ENCODE measurements at regions not wholly inside any gene's neighbourhood (a gene's known extent, or its start where the extent isn't known, plus 50 kb on each side); places are given as distances from the start of the nearest gene placed in this dataset.
"Not testable (repeated sequence)": the region's sequence is repeated elsewhere in the genome, so short reads cannot be mapped to it uniquely, and the experiment has no call there.

DNA sequence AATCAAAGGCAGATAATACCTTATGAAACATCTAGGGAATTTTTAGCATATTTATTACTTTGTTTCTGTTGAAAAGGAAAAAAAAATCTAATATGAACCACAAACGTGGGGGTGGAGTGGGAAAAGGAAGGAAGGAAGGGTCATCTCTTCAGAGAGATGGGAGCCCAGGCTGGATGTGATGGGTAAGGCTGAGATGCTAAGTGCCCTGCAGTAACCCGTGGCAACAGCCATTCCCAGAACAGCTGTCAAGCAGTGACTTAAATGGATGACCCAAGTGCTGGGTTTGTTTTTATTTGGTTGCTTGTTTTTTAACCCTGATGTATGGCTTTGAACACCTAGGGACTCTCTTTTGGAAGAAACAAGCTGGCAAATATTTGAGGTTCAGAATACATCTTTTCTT, 50.7 kb upstream of the KLF7 start:
- no peak for DNase-seq (ENCODE audit: low read depth, low spot score)

DNA sequence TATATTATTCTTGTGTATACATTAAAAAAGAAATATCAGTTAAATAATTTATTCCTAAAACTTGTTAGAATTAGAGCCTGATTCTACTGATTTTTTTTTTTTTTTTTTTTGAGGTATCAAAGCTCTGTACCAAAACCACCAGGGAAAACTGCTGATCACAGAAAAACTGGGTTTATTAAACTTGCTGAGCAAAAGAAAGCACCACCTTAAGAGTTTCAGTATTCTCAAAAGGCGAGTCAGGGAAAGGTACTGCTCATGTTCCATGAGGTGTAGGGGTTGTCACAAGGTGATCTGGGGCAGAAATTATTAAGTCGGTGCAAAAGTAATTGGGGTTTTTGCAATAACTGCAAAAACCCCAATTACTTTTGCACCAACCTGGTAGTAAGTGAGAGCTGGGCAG, 51.7 kb upstream of the KLF7 start:
- DNase-seq (ENCODE audit: low read depth, low spot score) = no peak

DNA sequence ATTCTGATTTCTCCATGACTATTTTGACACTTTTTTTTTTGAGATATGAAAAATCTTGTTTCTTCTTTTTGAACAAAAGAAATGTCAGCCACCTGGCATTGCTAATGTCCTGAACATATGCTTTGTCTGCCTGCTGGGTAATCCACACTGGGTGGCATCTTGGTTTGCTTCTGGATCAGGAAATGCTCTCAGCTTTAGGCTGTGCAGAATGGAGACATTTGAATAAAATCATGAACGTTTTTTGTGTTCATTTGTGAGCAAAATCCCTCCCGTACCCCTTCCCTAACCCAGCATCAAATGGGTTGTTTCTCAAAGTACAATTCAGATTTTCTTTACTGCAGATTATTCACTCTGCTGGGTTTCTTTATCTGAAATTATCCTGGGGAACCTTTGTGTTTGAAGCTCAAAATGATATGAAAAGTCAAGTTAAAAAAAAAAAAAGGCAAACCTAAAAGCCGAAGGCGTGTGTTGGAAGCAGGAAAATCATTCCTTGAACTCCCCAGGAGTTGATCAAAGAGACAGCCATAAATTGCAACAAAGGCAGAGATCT, 53.4 kb upstream of the KLF7 start:
- DNase-seq (ENCODE audit: low read depth, low spot score) = no peak

DNA sequence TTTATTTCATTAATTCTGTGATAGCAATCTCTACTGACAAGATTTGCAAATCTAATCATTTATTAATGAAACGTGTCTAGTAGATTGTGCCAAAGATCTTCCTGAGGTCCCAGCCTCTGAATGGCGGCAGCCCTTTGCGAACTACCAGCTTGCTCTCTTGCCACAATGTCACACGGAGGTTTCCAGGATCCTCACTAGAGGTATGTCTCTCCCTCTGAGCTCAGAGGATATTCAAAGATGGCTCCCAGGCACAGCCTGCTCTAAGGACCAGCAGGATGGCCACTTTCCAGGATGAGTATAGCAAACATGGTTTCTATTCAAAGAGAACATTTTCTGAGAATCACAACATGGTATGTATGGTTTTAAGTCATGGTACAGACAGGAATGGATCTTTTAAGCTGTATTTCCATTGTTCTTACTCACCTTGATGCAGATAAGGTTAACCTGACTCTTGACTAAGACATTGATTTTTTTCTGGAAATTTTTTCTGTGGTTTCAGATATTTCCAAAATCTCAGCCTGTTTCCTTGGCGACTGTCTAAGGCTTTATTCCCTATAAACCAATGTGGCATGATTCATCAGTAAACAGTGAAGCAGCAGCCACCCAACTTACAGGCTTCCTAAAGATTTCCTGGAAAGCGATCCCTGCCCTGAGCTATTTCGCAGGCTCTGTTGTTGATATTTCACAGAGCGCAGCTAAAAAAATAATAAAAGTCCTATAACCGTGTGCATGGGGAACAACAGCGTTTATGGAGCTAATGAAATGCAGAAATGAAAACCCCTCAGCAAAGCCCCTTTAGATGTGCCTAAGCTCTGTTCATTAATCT, 54.1 kb upstream of the KLF7 start:
- DNase-seq (ENCODE audit: low read depth, low spot score) = peak; percentile 73

DNA sequence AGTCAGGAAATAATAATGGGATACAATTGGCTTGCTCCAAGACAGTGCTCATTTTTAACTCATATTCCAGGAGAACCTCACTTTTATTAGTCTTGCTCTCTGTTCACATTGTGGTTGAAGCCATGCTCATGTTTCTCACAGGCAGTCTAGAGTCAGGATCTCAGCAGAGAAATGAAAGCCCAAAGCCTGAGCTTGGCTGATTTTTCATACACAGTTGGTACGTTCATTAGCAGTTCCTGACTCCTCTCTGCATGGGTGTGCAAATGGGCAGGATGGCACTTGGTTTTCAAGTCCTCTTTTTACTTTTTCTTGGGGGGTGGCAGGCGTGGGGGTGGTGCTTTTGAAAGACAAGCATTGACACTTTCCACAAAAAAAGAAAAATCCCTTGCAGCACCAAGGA, 56.0 kb upstream of the KLF7 start:
- no peak for DNase-seq (ENCODE audit: low read depth, low spot score)

DNA sequence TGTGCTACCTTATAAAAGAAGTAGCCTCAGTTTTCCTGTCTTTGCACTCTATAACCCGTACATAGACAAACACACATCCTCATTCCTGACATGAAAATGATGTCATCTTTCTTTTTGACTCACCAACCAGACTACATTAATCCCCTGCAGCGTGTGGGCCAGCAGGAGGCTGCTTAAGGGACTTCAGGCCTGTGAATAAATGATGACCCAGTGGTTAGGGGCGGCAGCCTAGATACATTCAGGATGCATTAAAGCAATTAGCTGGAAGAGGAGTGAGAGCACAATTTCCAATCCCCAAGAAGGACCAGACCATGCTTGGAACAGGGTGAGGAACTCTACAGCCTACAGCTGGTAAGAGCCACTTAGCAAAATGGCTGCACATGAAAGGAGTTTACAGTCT, 57.3 kb upstream of the KLF7 start:
- peak; percentile 65 for DNase-seq (ENCODE audit: low read depth, low spot score)

DNA sequence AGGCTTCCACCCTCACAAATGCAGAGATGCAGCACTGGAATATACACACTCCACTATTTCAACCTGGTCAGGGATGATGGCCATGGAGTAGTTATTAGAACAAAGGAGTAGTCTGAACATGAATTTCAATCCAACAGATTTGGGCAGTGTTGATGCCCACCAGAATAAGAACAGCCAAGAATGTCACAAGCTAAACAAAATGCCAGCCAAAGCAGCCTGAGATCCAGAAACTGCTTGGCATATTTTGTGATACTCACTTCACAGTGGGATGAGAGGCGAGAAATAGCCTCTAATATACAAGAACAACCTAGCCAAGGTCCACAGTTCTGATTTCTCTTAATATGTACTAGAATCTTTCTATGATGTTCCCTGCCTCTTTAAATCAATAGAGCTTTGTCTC, 58.6 kb upstream of the KLF7 start:
- DNase-seq (ENCODE audit: low read depth, low spot score) = no peak

DNA sequence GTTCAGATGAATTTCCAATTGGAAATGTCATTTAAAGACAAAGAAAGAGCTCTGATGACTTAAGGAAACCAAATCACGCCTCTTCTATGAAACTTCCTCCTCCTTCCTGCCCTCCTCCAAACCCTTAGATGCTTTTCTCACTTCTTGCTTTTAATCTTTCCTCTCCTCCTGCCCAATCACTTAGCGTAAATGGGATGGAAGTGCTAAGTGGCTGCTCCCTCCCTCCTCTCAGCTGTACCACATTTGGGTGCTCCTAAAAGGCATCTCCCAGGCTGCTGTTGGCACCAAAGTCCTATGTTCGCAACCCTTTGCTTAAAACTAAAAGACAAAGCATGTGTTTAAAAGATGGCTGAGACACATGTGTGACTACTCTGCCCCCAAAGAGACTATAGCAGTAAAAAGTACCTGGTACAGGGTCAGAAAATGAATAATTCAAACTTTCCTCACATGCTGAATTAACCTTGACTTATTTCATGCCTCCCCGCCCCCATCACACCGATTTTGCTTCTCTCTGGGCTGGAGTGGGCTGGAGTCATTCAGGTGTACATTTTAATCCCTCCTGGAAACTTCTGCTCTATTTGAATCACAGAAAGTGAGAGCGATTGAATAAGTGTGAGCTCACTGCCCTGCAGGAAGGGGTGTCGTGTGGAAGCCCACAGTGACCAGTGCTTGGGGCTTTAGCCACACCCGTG, 59.2 kb upstream of the KLF7 start:
- DNase-seq (ENCODE audit: low read depth, low spot score) = no peak

DNA sequence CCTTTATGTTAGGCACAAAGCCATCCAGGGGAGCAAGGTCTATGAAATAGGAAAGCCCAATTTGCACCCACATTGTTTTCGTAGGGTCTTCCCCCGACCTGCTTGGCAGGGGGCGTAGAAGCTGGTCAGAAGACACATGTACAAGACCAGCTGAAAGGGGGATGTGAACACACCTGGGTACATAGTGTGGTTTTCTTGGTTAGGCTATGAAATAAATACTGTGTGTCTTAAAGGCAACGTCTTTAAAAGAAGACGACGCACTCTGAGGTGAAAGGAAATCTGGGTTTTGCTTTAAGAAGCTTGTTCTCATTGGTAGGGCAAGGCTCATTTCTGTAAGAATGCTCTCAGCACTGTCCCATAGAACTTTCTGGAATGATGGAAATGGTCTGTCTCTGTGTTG, 60.0 kb upstream of the KLF7 start:
- no peak for DNase-seq (ENCODE audit: low read depth, low spot score)

DNA sequence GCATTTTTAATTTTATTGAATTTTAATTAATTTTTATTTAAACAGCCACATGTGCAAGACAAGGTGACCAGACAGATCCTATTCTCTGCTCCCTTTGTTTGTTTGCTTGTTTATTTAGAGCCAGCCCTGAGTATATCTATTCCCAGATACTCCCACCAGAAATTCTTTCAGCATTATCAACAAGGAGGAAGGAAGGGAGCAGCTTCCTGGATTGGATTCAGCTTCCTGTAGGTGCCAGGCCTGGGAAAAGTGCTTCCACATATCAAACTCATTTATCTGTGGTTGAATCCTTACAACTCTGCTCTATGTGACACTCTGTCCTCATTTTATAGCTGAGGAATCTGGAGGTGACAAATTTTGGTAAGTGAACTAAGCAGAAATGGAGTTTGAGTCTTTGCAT, 60.5 kb upstream of the KLF7 start:
- DNase-seq (ENCODE audit: low read depth, low spot score) = no peak

DNA sequence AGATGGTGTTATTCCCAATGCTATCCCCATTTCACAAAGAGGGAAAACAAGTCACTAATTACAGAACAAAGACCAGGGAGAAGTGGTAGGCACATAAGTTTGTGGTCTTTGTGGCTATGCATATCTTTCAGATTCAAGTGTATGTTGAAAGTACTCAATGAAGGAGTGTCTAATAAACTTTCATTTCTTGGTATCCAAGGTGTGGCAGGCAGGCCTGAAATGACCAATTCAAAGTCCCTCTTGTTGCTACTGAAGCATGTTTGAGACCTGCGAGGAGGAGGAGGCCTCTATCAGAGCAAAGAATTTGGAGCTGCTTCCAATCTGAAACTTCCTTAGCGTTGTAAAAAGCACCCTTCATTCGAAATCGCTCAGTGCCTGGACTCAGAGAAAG, 60.9 kb upstream of the KLF7 start:
- no peak for DNase-seq (ENCODE audit: low read depth, low spot score)

DNA sequence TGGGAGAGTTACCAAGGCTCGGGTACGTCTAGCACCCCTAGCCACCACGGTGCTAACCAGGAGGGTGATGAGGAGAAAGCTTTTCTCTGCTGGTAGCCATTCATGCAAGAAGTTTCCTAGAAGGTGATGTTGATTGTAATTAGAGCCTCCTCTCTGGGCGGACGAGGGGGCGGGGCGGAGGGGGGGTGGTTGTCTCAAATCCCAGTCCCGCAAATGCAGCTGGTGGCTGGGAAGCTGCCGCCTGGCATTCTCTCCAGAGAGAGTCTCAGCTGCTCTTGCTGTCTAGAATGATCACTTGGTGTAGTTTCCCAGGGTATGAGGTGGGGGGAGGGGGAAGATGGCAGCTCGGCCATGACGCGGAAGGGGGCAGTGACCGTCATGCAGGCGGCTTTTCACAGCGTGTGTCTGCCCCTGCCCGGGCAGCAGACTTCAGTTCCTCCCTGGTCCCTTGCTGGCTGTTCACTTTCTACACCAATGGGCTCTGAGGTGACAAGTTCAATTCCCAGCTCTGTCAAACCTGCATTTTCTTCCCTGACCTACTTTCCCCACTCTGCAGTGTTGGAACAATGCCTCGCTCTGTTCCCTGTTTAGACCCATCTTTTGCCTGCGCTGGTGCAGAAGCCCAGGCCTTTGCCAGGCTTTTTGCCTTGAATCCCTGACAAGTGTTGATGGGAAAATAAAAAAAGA, 61.5 kb upstream of the KLF7 start:
- peak; percentile 72 for DNase-seq (ENCODE audit: low read depth, low spot score)

DNA sequence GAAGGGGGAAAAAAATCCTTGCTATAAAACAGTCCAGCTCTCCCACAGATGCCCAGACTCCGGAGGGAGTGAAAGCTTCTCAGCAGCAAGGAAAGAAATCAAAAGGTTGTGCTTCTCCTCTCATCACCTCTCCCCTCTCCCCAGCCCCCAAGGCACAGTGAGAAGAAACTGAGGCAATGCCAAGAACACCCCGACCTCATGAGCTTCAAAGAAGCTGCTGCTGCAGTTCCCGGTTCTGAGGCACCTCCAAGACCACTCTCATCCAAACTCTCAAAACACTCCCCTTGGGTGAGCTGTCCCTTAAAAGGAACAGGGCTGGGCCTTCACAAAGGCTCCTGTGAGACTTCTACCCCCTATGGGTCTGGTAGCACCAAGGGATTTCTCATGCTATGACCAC, 62.0 kb upstream of the KLF7 start:
- DNase-seq (ENCODE audit: low read depth, low spot score) = no peak

DNA sequence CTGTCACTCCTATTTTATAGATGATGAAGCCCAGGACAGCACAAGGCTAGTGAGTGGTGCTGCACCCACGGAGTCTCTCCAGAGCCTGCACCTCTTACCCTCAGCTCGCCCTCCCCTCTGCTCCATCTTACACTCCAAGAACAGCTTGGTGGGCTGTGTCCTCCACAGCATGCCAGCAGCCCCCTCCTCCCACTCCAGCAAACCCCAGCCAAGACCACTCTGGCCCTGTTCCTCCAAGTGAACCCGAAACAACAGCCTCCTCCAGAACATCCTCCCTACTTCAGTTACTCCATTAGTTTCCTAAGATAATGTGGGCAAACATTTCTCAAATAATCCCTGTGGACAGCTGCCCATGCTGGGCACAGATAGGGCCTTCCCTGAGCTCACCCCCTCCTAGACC, 62.7 kb upstream of the KLF7 start:
- no peak for DNase-seq (ENCODE audit: low read depth, low spot score)

DNA sequence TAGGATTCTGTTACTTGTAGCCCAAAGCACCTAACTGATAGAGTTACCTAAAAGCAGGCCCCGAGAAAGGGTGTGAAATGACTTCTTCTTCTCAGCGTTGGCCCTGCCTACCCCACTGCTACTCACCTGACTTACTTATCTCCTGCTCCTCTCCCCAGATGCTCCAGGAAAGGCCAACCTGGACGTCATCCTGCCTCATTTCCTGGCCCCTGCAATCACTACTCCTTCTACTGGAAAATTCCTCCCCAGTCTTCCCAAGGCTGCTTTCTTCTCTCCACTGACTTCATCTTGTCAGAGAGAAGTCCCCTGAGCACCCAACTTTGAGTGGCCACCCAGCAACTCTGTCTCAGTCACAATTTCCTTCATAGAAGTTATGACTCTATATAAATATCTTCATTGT, 63.4 kb upstream of the KLF7 start:
- no peak for DNase-seq (ENCODE audit: low read depth, low spot score)

DNA sequence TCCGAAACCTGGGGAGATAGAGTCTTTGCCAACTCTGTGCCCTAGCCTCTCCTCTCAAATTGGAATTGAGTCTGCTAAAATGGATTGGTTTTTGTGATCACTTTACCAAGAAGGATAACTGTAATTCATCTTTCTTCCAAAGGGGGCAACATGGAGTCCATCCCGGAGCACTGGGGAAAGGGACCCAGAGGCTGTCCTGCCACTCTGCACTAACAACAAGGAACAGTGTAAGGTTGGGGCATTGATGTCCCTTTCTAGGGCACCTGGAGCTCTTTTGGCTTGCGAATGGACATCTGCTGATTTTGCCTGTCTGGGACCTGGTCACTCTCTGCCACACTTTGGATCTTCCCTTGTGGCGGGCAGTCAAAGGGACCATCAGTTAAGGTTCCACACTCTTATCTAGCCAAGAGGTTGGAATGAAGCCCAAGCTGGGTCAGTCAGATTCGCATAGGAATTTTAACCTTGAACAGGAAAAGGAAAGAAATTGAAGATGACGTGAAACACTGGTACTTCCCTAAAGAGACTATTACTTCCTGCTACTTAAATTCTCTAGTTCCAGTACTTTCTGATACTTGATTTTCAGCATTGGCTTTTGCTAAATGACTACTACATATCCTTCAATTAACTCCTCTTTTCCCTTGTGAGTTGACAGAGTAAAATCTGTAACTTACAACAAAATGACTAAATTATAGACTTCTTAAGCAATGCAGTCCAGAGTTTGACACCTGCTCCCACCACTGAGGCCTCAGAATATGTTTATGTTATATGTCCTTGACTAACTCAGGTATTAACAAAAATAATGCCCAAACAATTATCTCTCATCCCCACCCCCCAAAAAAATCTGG, 64.7 kb upstream of the KLF7 start:
- DNase-seq (ENCODE audit: low read depth, low spot score) = peak; percentile 45

DNA sequence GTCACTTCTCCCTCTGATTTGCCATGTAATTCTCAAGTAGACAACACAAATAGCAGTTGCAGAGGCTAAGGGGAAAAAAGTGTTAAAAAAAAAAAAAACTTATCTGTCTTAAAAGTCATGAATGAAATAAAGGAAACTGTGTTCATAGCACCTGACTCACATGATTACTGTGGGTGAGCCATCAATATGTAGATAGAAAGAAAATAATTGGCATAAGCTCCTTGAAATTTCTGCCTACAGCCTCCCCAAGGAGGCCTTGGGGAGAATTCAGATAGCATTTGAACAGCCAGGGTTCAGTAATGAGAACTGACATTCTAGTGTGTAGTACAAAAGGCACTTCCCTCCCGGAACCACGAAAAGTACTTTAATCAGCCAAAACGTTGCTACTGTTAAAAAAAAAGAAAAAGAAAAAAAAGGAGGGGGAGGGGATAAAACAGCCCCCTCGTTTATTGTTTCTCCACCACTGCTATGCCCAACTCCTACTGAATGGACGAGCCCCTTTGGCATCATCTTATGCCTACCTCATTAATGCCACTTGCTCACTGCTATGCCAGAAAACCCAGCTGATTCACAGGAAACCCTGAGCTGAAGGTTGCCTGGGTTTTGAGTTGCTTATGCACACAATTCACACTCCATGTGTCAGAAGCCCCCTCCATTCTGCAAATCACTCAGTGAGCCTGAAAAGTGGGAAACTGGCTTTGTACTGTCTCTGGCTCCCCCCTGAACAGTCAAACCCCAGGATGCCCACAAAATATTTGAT, 65.5 kb upstream of the KLF7 start:
- DNase-seq (ENCODE audit: low read depth, low spot score) = peak; percentile 64

DNA sequence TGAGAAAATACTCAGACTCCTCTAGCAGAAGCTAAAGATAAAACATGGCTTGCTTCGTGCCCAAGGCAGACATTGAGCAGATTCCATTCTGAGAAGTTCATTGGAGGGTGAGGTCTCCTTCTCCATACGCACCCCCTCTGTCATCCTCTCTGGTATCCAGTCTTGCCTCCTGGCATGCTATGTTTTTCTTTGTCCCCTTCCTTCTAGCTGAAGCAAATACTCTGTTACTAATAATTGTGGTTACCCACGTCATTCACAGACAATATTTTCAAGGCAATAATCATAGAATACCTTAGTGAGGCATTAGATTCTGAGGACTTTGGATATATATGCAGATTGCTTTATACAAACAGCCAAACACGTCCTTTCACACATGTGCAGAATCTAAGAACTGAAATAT, 66.2 kb upstream of the KLF7 start:
- peak; percentile 75 for DNase-seq (ENCODE audit: low read depth, low spot score)

DNA sequence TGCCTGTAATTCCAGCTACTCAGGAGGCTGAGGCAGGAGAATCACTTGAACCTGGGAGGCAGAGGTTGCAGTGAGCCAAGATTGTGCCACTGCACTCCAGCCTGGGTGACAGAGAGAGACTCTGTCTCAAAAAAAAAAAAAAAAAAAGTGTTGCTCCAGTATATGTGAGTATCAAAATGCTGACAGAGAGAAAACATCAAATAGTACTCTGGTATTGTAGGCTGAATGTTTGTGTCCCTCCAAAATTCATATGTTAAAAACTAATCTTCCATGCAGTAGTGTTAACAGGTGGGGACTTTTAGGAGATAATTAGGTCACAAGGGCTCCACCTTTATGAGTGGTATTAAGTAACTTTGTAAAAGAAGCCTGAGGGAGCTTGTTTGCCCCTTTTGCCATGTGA, 67.4 kb upstream of the KLF7 start:
- not testable (repeated sequence) for DNase-seq (ENCODE audit: low read depth, low spot score)

DNA sequence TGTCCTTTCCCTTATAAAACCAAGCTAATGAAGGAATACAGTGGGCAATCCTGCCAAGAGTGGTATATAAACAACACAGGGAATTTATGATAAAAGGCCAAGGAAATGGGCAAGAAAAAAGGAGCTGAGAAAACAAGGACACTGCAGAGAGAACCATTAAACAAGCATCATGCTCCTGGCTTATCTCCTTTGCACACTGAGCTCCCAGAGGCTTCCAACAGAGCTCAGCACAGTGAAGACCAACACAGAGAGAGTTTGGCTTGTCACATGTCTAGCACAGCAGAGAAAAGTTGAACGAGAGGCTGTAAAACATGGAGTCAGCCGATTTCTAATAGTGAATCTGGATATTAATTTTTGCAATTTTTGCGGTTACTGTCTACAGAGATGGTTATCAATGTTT, 68.0 kb upstream of the KLF7 start:
- no peak for DNase-seq (ENCODE audit: low read depth, low spot score)

DNA sequence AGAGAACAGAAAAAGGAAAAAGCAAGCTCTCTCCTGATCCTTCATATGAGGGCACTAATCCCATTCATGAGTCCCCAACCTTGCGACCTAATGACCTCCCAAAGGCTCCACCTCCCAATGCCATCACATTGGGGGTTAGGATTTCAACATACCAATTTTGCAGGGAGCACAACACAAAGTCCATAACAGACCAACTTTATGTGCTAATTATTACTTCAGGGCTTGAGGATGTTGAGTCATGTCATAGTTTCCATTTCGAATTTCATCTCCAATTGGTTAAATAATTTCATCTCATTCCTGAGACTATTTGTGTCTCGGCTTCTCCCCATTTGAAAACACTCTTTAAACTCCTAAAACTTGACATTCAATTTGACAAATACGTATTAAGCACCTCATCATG, 69.9 kb upstream of the KLF7 start:
- no peak for DNase-seq (ENCODE audit: low read depth, low spot score)
